ENCODE measurements at regions not wholly inside any gene's neighbourhood (a gene's known extent, or its start where the extent isn't known, plus 50 kb on each side); places are given as distances from the start of the nearest gene placed in this dataset.
"Not testable (repeated sequence)": the region's sequence is repeated elsewhere in the genome, so short reads cannot be mapped to it uniquely, and the experiment has no call there.

GRCh38 chr12:84018556-84019179 lies 893.9 kb downstream of the SLC6A15 start:
- DNase-seq: not testable (repeated sequence)

GRCh38 chr12:84016956-84017355 lies 895.6 kb downstream of the SLC6A15 start:
- DNase-seq: no peak

DNA sequence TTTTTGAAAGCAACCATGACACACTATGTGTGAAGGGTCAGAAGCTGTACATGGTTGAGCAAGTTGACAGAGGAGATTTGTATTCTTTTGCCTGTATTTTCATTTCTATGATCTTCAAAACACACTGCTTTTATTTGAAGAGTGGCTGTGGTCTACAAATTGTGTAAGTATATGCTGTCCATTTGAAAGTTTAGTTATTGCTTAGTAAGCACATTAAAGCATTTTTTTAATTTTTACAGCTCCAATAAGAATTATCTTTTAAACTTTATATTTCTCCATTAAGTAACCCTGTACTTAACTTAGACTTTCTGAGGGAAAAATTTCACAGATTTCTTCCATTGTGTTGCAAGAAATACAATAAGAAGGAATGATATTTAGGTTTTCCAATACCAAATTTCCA lies 915.2 kb downstream of the SLC6A15 start:
- DNase-seq: no peak

GRCh38 chr12:83996671-83997070 lies 915.9 kb downstream of the SLC6A15 start:
- no peak for DNase-seq

- no peak for DNase-seq
Measured at GRCh38 chr12:83985084-83985483, 927.5 kb downstream of the SLC6A15 start.

DNA sequence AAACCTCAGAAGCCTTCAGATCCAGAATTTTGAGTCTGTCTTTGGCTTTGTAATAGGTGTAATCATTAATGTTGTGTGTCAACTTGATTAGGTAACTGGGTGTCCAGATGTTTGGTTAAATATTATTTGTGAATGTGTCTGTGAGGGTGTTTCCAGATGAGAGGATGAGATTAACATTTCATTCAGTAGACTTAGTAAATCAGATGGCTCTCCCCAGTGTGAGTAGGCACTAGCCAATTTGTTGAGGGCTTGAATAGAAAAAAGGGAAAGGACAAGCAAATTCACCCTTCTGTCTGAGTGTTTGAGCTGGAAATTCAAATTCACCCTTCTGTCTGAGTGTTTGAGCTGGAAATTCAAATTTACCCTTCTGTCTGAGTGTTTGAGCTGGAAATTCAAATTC lies 932.2 kb downstream of the SLC6A15 start:
- no peak for DNase-seq

DNA sequence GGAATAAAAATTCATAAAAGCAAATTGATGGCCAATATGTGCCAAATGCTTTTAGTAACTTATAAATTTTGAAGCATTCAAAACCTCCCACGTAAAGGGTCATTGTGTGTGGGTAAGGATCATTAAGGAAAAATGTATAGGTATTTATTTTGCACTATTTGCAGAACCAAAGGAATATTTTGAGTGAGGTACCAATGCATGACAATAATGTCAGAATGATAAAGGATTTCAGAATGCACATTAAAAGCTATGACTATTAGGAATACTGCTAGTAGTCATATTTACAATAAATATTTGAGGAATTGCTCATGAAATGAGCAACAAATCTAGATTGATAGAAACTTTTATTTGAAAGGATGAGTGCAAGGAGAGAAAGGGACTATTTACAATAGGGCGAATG lies 932.8 kb downstream of the SLC6A15 start:
- DNase-seq: no peak

DNA sequence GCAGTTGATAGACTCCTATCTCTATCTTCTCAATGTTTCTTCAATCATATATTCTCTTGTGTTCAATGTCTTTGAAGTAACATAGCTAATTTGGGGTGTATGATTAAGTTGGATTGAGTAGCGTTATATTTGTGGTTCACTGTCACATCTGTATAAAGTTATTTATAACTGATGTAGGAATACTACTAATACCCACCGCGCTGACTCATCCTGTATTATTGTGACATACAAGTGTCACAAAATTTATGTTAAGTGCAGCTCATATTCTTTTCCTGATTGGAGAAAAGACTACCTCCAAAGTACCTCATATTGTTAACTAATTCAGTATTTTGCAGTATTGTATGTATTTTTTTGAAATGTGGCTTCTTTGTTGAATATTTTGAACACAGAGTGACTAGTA lies 940.8 kb downstream of the SLC6A15 start:
- no peak for DNase-seq

GRCh38 chr12:83960767-83961166 lies 951.8 kb downstream of the SLC6A15 start:
- no peak for DNase-seq

GRCh38 chr12:83958997-83959396 lies 953.6 kb downstream of the SLC6A15 start:
- no peak for DNase-seq

DNA sequence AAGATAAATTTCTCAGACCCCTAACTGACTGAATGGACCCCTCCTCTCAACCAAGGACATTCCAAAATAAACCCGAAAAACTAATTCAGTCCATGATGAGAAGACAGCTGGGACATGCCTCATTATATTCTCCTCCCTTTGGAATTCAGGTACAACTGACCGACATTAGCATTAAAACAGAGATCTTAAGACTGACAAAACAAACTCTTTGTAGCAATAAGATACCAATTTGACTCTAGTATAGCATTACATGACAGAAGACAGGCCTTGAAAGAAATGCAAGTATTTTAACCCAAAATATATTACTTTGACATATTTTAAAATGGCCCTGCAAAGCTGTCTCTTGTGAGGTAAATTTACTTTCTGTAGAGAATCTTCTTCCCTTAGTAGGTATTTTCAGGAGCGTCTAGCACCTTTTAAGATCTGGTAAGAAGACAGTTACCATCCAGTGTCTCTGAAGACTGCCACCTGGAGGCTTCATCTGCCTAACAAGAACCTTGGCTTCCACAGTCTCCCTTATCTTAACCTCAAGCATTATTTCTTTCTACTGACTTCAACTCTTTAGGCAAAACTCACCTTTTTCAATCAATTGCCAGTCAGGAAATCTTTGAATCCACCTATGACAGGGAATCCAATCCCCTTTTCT lies 957.5 kb downstream of the SLC6A15 start:
- no peak for DNase-seq

DNA sequence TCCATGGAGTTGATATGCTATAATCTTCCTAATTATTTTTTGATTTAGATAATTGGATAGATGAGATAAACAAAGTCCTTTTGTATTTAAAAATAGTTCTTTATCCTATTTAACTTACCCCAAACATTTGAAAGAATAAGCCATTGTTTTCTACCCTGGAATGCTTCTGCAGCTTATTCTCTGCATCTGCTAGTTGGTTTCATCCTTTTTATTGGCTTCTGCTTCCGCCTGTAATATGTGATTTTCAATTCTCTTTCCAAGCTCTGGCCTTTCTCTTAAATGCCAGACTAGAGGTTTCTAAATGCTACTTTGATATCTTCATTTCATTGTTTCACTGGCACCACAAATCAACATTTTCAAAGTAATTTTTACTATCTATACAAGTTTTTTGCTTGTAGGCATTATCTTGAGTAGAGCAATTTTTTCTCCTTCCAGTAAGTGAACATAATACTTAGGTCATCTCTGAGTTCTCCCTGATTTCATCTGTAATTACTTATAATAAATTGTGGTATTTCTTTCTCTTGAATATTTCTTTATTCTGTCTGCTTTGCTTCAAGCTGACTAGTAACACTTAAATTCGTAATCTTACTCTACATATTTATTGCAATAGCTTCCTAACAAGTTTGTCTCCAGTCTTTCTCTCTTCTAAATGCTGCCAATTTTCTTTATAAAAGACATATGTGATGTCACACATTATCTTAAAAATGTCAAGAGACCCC lies 958.4 kb downstream of the SLC6A15 start:
- no peak for DNase-seq

DNA sequence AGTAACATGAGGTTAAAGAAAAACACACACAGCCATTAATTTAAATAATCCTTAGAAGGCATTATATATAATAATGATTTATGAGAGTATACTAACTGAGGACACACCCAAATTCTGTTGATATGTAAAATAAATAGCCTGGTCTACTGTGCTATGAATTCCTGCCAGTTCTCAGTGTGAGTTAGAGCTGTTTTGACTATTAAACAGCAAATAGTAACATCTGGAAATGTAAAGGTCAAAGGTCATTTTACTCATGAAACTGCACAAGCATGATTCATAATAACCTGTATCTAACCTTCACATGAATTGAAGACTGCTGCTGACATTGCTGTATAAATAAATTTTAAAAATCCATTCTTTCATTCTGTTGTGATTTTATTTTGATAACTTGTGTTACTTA lies 966.7 kb downstream of the SLC6A15 start:
- no peak for DNase-seq

DNA sequence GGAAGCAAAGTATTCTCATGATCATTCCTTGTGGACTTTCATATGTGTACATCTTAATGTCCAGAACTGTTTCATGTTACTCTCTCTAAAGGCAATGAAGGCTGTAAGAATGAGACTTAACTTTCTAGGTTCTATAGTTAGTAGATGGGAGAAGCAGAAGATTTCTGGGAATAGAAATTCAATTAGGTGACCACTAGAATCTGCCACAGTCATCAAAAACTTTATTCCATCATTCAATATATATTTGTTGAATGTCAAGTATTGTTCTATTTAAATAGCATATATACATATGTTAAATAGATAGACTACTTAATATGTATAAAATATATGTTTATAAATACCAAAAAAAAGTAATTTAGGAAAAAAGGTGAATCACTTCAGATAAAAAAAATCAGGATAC lies 972.9 kb downstream of the SLC6A15 start:
- no peak for DNase-seq

DNA sequence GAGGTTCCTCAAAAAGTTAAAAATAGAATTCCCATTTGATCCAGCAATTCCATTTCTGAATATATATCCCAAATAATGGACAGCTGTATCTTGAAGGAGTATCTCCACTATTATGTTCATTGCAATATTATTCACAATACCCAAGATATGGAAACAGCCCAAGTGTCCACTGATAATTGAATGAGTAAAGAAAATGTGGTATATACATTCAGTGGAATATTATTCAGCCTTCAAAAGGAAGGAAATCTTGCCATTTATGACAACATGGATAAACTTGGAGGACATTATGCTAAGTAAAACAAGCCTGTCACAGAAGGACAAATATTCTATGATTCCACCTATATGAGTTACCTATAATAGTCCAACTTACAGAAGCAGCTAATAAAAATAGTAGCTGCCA lies 979.0 kb downstream of the SLC6A15 start:
- DNase-seq: no peak

DNA sequence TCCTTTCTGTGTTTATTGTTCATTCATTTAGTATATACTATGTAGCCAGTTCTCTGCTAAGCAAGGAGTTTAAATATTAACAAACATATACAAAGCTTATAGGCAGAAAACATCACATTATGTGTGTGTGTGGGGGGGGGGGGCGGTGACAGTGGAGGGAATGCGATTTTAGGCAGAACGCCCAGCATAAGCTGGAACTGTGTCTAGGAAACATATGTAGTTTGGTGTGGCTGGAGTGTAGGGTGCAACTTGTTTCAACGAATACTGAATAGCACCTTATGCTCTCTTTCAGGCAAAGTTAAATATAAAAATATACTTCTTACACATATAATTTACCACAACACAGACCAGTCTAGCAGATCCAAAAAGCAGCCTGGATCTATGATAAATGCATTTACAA lies 980.6 kb downstream of the SLC6A15 start:
- no peak for DNase-seq

DNA sequence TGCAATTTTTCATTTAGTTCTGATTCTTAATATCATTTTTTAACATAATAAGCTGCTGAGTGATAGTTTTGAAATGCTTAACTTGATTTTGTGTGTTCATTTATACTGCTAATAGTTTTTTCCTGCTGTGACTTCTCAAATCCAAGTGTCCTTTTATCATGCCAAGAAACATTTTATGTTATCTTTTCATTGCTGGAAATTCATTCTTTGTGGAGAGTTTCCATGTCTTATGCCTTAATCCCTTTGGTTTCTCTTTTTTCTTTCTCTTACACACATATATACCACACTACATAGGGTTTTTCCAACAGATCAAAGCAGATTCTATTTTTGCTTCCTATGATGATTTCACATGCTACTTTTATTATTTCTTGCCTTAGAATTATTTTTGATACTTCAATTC lies 981.1 kb downstream of the SLC6A15 start:
- DNase-seq: no peak

DNA sequence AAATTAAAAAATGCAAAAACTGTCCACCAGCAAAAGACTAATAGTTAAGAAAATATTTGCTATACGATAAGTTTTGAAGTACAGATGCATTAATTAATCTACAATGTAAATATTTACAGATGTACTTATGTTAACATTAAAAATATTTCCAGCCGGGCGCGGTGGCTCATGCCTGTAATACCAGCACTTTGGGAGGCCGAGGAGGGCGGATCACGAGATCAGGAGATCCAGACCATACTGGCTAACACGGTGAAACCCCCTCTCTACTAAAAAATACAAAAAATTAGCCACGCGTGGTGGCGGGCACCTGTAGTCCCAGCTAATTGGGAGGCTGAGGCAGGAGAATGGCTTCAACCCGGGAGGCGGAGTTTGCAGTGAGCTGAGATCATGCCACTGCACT lies 982.8 kb downstream of the SLC6A15 start:
- DNase-seq: not testable (repeated sequence)

DNA sequence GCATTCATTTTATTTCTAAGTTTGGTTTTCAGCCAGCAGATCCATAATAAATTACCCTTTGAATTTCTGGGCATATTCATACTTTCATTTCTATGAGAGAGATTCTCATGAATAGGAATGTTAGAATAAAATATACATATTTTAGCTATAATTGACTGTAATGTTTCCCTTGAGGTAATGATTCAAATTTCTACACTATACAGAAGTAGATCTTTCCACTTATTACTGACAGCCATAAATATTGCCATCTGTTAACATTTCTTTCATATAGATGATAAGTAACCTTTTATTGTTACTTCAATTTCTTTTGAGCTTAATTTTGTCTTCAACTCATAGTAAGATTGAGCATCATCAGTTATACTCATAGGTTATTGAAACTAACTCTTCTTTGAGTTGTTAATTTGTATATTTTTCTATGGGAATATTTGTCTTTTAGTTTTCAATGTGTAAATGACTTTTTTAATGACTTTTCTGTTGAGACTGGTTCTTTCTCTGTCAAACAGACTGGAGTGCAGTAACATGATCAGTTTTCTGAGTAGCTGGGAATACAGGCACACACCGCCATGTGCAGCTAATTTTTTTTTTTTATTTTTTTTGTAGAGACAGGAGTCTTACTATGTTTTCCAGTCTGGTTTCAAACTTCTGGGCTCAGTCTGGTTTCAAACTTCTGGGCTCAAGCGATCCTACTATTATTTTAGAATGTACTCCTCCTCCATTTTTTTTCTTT lies 991.6 kb downstream of the SLC6A15 start:
- no peak for DNase-seq

DNA sequence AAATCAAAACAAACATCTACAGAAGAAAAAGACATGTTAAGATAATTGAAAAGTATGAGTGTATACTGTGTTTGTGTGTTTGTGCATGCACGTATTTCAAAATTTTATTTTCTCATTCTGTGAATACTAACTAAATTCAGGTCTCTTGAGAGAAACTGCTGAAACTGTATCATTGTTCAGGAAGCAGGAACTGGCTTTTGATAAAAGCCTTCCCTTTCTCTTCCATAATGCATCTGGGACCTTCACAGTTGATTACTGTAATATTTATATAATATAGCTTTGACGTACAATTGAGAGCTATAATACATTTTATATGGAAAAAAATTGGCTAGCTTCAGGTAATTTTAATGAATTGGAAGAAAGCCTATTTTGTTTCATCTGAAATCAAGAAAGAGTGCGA lies 993.5 kb downstream of the SLC6A15 start:
- no peak for DNase-seq

DNA sequence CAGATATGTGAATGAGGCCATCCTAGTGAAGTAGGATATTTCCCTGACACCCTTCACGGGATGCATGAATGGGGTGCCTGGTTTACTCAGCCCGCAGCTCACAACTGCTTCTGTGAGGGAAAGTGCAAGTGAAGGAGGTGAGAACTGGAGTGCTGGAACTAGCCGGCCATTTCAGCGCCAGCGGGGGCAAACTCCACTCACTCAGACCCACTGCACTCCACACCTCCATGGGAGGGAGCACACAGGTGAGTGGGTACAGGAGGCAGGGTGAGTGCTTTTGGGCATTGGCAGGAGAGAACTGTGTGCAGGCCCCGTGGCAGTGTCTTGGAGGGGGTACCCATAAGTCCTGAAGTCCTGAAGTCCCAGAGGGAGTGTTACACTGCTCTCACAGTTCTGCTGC lies 1008.4 kb downstream of the SLC6A15 start:
- DNase-seq: no peak

GRCh38 chr12:83896416-83896815 lies 1016.2 kb downstream of the SLC6A15 start:
- no peak for DNase-seq

DNA sequence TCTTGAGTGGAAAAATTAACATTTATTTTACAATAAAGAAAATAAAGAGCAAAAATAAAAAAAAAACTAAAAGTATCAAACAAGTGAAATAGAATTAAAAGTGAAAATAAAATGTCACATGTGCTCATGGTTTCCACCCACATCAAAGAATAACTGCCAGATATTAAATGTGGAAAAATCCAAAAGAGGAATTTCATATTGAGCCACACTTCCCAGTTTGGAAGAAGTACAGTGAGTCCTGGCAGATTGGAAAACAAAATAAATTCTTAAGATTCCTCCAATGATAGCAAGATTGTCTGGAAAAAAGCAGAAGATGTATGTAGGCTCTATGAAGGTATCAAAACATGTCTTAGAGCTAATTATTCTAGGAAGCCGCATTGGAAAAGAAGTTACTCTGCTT lies 1019.5 kb downstream of the SLC6A15 start:
- no peak for DNase-seq

DNA sequence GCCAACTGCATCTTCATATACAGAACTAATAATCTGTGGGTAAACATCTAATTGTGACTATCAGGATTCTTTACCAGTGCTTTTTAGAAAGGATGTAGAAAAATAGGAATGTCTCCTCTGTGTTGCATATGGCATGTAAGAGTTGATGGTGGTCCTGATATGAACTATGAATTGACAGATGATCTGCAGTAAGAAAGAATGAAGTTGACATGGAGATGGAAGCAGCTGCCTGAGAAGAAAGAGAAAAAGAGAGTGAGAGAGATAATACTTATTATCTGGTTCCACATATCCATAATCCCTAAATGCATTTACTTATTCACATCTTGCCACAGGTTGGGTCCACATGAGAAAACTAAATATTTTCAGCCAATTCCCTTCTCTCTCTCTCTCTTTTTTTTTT lies 1022.9 kb downstream of the SLC6A15 start:
- DNase-seq: no peak
